HepG2 (cell line): ENCODE measurements at regions not wholly inside any gene's neighbourhood (a gene's known extent, or its start where the extent isn't known, plus 50 kb on each side); places are given as distances from the start of the nearest gene placed in this dataset.

Source experiments
- ATAC-seq: fragments of 200-7000 bp; cut with Tn5 transposase; 3 replicates; pipeline ENCODE4 v1.9.1; 2020; ENCODE audit warnings: mild to moderate bottlenecking, moderate library complexity
- BruUV-seq: library from RNA; stranded (reverse); fragments of 400-500 nt; replicated peaks from 2 replicates; lab custom pipeline; 2021; lab: Mats Ljungman, UMichigan
- CTCF ChIA-PET: fragments of 300-600 bp; formaldehyde crosslinking; extraction: SDS; loops from one replicate; lab custom pipeline; 2021; ENCODE audit warnings: low total read pairs, inconsistent platforms, low intra/inter-chr PET ratio; lab: Yijun Ruan, JAX
- POLR2A ChIA-PET: fragments of 350-600 bp; sonication (Branson Sonifier 250); formaldehyde crosslinking; loops from one replicate; lab custom pipeline; 2020; ENCODE audit warnings: antibody characterized with exemption, inconsistent platforms; lab: Yijun Ruan, JAX
- DNase-seq: peaks from one replicate; pipeline ENCODE4 v3.0.0-alpha.2; 2015; ENCODE audit warnings: low spot score
- FAIRE-seq: peaks from 3 replicates; lab custom pipeline; 2011; peaks lifted over from hg19 to GRCh38; lab: Jason Lieb, UNC
- H2AFZ ChIP-seq: one replicate; pipeline ENCODE4 v1.6.1; 2011; ENCODE audit warnings: low read length, inconsistent platforms
- H3K27ac ChIP-seq: fragments of 300-600 bp; 3 replicates; pipeline ENCODE4 v1.8.0; 2011; ENCODE audit warnings: mixed run types, mild to moderate bottlenecking, mixed read lengths, low read length, inconsistent platforms; ENCODE audit not compliant: insufficient read depth; ENCODE audit errors: extremely low read length
- H3K27me3 ChIP-seq, 2 experiments: fragments of 200-600 bp in 1 of 2; 2 replicates in 1 of 2; 3 replicates in 1 of 2; pipeline versions ENCODE4 v1.6.0 to v1.8.0; 2011; ENCODE audit warnings: low read length in 2 of 2, mild to moderate bottlenecking in 2 of 2, moderate library complexity in 2 of 2, inconsistent platforms in 1 of 2; ENCODE audit not compliant: insufficient read depth in 2 of 2, control insufficient read depth in 1 of 2
- H3K36me3 ChIP-seq, 2 experiments: fragments of 200-600 bp in 1 of 2; replicated peaks in 1 of 2; 2 replicates in 1 of 2; 3 replicates in 1 of 2; pipeline versions ENCODE4 v1.5.1 to v1.8.0; 2011; ENCODE audit warnings: low read length in 2 of 2, inconsistent platforms in 1 of 2; ENCODE audit not compliant: insufficient read depth in 2 of 2, control insufficient read depth in 1 of 2
- H3K4me1 ChIP-seq: 2 replicates; pipeline ENCODE4 v1.5.1; 2012; ENCODE audit warnings: low read length, inconsistent platforms; ENCODE audit not compliant: insufficient read depth
- H3K4me2 ChIP-seq: 2 replicates; pipeline ENCODE4 v1.6.0; 2011; ENCODE audit warnings: low read depth, low read length, inconsistent platforms
- H3K4me3 ChIP-seq, 3 experiments: fragments of 200-600 bp in 1 of 3; sonication (generic), shearing (Covaris generic) in 1 of 3; replicated peaks in 1 of 3; 2 replicates each; pipeline ENCODE4 v1.5.1; 2011 to 2016; ENCODE audit warnings: low read length in 3 of 3, inconsistent platforms in 2 of 3, low read depth in 2 of 3, mild to moderate bottlenecking in 2 of 3, control low read depth in 1 of 3, mixed read lengths in 1 of 3; ENCODE audit not compliant: insufficient read depth in 1 of 3
- H3K79me2 ChIP-seq: one replicate; pipeline ENCODE4 v1.6.1; 2011; ENCODE audit warnings: low read length, inconsistent platforms; ENCODE audit not compliant: insufficient read depth
- H3K9ac ChIP-seq: 2 replicates; pipeline ENCODE4 v1.6.0; 2011; ENCODE audit warnings: mild to moderate bottlenecking, low read depth, low read length, inconsistent platforms; ENCODE audit not compliant: insufficient read depth
- H3K9me3 ChIP-seq: 2 replicates; pipeline ENCODE4 v1.5.1; 2012; ENCODE audit warnings: mild to moderate bottlenecking, low read length
- H4K20me1 ChIP-seq: 2 replicates; pipeline ENCODE4 v1.6.0; 2011; ENCODE audit warnings: inconsistent platforms, mild to moderate bottlenecking, low read length, moderate library complexity; ENCODE audit not compliant: insufficient read depth
- CC2D1A ChIP-seq: sonication (generic); formaldehyde crosslinking; IDR thresholded peaks from 2 replicates; pipeline ENCODE4 v1.8.1; 2023; ENCODE audit warnings: mild to moderate bottlenecking, missing genetic modification reagents
- EHMT2 ChIP-seq: fragments of 200-600 bp; sonication (generic); IDR thresholded peaks from 2 replicates; pipeline ENCODE4 v1.7.0; 2017; ENCODE audit warnings: antibody characterized with exemption, low read depth, low read length, borderline replicate concordance
- MAF1 ChIP-seq: sonication (generic); formaldehyde crosslinking; IDR thresholded peaks from 2 replicates; pipeline ENCODE4 v1.5.0; 2020; ENCODE audit warnings: missing genetic modification reagents, borderline replicate concordance
- MZF1 ChIP-seq: sonication (generic); formaldehyde crosslinking; IDR thresholded peaks from 2 replicates; pipeline ENCODE4 v1.8.1; 2023; ENCODE audit warnings: mild to moderate bottlenecking, missing genetic modification reagents, borderline replicate concordance
- NFE2 ChIP-seq: sonication (generic); formaldehyde crosslinking; IDR thresholded peaks from 2 replicates; pipeline ENCODE4 v1.4.0; 2020; ENCODE audit warnings: missing genetic modification reagents
- RELA ChIP-seq: sonication (generic); formaldehyde crosslinking; IDR thresholded peaks from 2 replicates; pipeline ENCODE4 v1.4.0; 2020; ENCODE audit warnings: missing genetic modification reagents
- ZNF10 ChIP-seq: sonication (generic); formaldehyde crosslinking; IDR thresholded peaks from 2 replicates; pipeline ENCODE4 v1.4.0; 2020; ENCODE audit warnings: mild to moderate bottlenecking, low read depth, missing genetic modification reagents, borderline replicate concordance
- ZNF143 ChIP-seq: sonication (generic); formaldehyde crosslinking; IDR thresholded peaks from 2 replicates; pipeline ENCODE4 v1.4.0; 2020; ENCODE audit warnings: missing genetic modification reagents
- ZNF205 ChIP-seq: IDR thresholded peaks from 2 replicates; pipeline ENCODE4 v1.6.1; 2018; ENCODE audit warnings: missing biosample characterization, missing genetic modification reagents
- ZNF556 ChIP-seq: sonication (generic); formaldehyde crosslinking; IDR thresholded peaks from 2 replicates; pipeline ENCODE4 v1.4.0; 2020; ENCODE audit warnings: mild to moderate bottlenecking, missing genetic modification reagents, borderline replicate concordance
- WGBS: methylation state at CpG from one replicate; pipeline ENCODE4 v1.1.6; 2017; ENCODE audit warnings: low lambda C conversion rate; 5-methylcytosine and 5-hydroxymethylcytosine counted together
- in situ Hi-C: cut with HindIII; loops from 2 replicates; pipeline ENCODE4 v1.10.0; 2017; ENCODE audit warnings: low pct_unique_long_range_greater_than_20kb; ENCODE audit not compliant: extremely low pct_ligation_motif_present
- intact Hi-C: fragments of 100-400 bp; cut with micrococcal nuclease; formaldehyde crosslinking; loops from one replicate; pipeline ENCODE4 v1.10.0; 2022; ENCODE audit not compliant: unreplicated experiment
- TF ChIP-seq, protein P1 (sequence below), 2 experiments: sonication (generic) in 1 of 2; formaldehyde crosslinking in 1 of 2; IDR thresholded peaks; 2 replicates each; pipeline versions ENCODE4 v1.4.0 to v1.6.1; 2018 to 2020; ENCODE audit warnings: missing genetic modification reagents in 2 of 2, borderline replicate concordance in 1 of 2, low read depth in 1 of 2, mild to moderate bottlenecking in 1 of 2, missing biosample characterization in 1 of 2
- TF ChIP-seq, protein P2 (sequence below): sonication (generic); formaldehyde crosslinking; IDR thresholded peaks from 2 replicates; pipeline ENCODE4 v1.4.0; 2020; ENCODE audit warnings: missing genetic modification reagents, borderline replicate concordance
- TF ChIP-seq, protein P3 (sequence below): sonication (generic); formaldehyde crosslinking; IDR thresholded peaks from 2 replicates; pipeline ENCODE4 v1.5.0; 2020; ENCODE audit warnings: missing genetic modification reagents

DNA sequence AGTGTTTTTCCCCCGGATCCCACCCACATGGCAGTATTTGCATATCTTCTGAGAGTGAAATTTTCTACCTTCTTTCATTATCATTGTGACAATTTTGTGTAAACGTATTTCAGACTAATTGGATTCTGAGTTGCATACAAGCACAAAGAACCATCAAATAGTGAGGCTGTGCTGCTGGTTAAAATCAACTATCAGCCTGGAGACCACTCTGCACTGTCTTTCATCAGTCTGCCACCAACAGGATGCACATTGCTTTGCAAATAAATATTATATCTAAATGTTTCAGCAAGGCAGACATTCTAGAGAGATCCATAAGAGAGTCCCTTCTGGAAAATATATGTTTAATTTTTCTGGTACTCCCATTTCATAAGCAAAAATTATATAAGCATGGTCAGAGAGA is 851.8 kb downstream of the XPNPEP1 start:
- POLR2A ChIA-PET = no interaction called here
- Histone ChIP-seq H3K27me3 (no peaks in the 10 kb centered on the region), H4K20me1 (no peaks in the 10 kb centered on the region), H2AFZ (no peak overlapping the region), H3K4me2 (no peak overlapping the region), H3K4me3 (no peak overlapping the region), H3K36me3 (no peaks in the 10 kb centered on the region), H3K9me3 (0 out of 2 replicates have a peak, but pooled peaks cover 4% of the 10 kb centered on the region)
- ATAC-seq (no peak), FAIRE-seq (no peak), DNase-seq (no peak)
- WGBS = 3% methylated on average over 2 of the region's 2 CpGs
- intact Hi-C loops = no loop called here
- CTCF ChIA-PET = no interaction called here
- TF ChIP-seq MZF1 (CRISPR knock-in tag) = no peak
- no peak for TF ChIP-seq EHMT2
- no peak for TF ChIP-seq CC2D1A (CRISPR knock-in tag)
- TF ChIP-seq ZNF143 = no peak
- TF ChIP-seq, protein P1, sequence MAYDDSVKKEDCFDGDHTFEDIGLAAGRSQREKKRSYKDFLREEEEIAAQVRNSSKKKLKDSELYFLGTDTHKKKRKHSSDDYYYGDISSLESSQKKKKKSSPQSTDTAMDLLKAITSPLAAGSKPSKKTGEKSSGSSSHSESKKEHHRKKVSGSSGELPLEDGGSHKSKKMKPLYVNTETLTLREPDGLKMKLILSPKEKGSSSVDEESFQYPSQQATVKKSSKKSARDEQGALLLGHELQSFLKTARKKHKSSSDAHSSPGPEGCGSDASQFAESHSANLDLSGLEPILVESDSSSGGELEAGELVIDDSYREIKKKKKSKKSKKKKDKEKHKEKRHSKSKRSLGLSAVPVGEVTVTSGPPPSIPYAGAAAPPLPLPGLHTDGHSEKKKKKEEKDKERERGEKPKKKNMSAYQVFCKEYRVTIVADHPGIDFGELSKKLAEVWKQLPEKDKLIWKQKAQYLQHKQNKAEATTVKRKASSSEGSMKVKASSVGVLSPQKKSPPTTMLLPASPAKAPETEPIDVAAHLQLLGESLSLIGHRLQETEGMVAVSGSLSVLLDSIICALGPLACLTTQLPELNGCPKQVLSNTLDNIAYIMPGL (CRISPR knock-in tag; IDR thresholded peaks at IDR 0.05; ENCODE audit: borderline replicate concordance in 1 of 2, low read depth in 1 of 2) = no peak
- TF ChIP-seq MAF1 (CRISPR knock-in tag) = no peak
- TF ChIP-seq, protein P2, sequence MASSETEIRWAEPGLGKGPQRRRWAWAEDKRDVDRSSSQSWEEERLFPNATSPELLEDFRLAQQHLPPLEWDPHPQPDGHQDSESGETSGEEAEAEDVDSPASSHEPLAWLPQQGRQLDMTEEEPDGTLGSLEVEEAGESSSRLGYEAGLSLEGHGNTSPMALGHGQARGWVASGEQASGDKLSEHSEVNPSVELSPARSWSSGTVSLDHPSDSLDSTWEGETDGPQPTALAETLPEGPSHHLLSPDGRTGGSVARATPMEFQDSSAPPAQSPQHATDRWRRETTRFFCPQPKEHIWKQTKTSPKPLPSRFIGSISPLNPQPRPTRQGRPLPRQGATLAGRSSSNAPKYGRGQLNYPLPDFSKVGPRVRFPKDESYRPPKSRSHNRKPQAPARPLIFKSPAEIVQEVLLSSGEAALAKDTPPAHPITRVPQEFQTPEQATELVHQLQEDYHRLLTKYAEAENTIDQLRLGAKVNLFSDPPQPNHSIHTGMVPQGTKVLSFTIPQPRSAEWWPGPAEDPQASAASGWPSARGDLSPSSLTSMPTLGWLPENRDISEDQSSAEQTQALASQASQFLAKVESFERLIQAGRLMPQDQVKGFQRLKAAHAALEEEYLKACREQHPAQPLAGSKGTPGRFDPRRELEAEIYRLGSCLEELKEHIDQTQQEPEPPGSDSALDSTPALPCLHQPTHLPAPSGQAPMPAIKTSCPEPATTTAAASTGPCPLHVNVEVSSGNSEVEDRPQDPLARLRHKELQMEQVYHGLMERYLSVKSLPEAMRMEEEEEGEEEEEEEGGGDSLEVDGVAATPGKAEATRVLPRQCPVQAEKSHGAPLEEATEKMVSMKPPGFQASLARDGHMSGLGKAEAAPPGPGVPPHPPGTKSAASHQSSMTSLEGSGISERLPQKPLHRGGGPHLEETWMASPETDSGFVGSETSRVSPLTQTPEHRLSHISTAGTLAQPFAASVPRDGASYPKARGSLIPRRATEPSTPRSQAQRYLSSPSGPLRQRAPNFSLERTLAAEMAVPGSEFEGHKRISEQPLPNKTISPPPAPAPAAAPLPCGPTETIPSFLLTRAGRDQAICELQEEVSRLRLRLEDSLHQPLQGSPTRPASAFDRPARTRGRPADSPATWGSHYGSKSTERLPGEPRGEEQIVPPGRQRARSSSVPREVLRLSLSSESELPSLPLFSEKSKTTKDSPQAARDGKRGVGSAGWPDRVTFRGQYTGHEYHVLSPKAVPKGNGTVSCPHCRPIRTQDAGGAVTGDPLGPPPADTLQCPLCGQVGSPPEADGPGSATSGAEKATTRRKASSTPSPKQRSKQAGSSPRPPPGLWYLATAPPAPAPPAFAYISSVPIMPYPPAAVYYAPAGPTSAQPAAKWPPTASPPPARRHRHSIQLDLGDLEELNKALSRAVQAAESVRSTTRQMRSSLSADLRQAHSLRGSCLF (CRISPR knock-in tag) = no peak
- TF ChIP-seq, protein P3, sequence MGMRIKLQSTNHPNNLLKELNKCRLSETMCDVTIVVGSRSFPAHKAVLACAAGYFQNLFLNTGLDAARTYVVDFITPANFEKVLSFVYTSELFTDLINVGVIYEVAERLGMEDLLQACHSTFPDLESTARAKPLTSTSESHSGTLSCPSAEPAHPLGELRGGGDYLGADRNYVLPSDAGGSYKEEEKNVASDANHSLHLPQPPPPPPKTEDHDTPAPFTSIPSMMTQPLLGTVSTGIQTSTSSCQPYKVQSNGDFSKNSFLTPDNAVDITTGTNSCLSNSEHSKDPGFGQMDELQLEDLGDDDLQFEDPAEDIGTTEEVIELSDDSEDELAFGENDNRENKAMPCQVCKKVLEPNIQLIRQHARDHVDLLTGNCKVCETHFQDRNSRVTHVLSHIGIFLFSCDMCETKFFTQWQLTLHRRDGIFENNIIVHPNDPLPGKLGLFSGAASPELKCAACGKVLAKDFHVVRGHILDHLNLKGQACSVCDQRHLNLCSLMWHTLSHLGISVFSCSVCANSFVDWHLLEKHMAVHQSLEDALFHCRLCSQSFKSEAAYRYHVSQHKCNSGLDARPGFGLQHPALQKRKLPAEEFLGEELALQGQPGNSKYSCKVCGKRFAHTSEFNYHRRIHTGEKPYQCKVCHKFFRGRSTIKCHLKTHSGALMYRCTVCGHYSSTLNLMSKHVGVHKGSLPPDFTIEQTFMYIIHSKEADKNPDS (CRISPR knock-in tag) = no peak
- TF ChIP-seq ZNF556 = no peak
- TF ChIP-seq RELA (CRISPR knock-in tag) = no peak
- no peak for TF ChIP-seq ZNF205 (CRISPR knock-in tag)
- TF ChIP-seq NFE2 (CRISPR knock-in tag) = no peak
- no peak for TF ChIP-seq ZNF10 (CRISPR knock-in tag)
- TF ChIP-seq, all 625 proteins: peak for 0
- Histone ChIP-seq H3K4me1 (no peaks in the 10 kb centered on the region), H3K9ac (no peak overlapping the region), H3K79me2 (no peaks in the 10 kb centered on the region), H3K27ac (no peak overlapping the region)
- BruUV-seq = no TSS peak
- in situ Hi-C loops = no loop called here
